ENCODE measurements at regions not wholly inside any gene's neighbourhood (a gene's known extent, or its start where the extent isn't known, plus 50 kb on each side); places are given as distances from the start of the nearest gene placed in this dataset.

GRCh38 chrX:112137276-112137675 lies 54.7 kb upstream of the TRPC5 start:
- TF ChIP-seq CTCF (IDR thresholded peaks at IDR 0.05; ENCODE audit: low read depth, low read length): no peak
- TF ChIP-seq EZH2phosphoT487 (IDR thresholded peaks at IDR 0.05; ENCODE audit: low read depth): no peak
